HG02588 (cell line): ENCODE measurements at regions not wholly inside any gene's neighbourhood (a gene's known extent, or its start where the extent isn't known, plus 50 kb on each side); places are given as distances from the start of the nearest gene placed in this dataset.

Experiments
- ATAC-seq: cut with Tn5 transposase; IDR thresholded peaks from one replicate; pipeline ENCODE4 v1.9.1; 2021; ENCODE audit warnings: mild to moderate bottlenecking, moderate library complexity; ENCODE audit not compliant: unreplicated experiment

DNA sequence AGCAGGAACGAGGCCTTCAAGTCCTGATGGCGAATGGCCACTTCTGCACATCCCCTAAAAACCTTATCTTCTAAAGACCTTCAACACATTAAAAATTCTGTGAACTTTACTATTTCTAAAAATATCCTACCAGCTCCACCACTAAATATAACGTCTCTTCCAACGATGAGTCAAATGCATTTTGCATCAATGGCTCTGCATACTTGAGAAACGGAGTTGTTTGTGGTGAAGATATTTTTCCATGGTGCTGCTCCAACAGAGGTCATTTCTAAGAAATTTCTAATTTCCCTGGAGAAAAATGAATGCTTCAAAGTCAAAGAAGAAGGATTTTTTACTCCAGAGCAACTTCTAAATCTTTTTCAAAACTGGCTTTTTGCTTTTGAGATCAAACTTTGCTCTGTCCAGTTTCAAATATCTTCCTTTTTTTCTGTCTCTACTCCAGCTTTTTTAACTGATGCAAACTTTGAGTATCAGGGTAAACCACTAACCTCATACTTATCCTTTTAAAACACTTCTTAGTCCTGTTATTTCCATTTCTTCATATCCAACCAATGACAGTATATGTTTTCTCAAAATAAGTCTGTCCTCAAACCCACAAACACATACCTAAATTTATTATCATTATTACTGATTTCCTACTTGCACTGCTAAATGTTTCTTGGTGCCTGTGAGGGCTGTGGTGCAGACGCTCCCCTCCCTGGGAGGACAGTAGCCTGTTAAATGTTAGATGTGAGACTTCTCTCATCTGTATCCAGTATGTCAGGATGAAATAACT, 258.1 kb downstream of the KLF6 start:
- ATAC-seq: no peak

DNA sequence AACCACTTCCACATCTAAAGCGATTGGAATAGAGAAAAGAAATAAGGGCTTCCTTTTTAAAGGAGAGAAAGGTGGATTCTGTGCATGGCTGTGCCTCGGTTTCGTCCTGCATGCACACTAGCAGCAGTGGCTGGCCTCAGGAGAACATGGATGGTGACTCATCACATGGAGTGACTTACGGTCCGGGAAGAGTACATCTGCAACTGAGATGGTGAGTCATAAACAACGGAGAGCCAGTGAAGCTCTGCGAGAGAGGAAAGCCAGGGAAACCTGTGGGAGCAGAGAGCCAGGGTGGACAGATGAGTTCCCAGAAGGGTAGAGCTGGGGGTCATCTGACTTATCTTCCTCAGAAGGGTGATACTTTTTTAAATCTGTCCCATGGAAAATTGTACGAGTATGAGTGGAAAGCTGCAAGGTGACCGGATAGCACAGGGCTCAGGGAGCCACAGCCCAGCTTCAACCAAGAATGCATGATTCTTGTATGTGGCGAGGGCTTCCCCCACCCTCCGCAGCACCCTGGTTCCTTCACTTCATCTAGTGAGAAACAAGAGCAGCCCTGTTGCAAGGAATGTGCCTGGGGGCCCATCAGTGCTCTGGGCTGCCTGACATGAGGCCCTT, 259.1 kb downstream of the KLF6 start:
- ATAC-seq: no peak

DNA sequence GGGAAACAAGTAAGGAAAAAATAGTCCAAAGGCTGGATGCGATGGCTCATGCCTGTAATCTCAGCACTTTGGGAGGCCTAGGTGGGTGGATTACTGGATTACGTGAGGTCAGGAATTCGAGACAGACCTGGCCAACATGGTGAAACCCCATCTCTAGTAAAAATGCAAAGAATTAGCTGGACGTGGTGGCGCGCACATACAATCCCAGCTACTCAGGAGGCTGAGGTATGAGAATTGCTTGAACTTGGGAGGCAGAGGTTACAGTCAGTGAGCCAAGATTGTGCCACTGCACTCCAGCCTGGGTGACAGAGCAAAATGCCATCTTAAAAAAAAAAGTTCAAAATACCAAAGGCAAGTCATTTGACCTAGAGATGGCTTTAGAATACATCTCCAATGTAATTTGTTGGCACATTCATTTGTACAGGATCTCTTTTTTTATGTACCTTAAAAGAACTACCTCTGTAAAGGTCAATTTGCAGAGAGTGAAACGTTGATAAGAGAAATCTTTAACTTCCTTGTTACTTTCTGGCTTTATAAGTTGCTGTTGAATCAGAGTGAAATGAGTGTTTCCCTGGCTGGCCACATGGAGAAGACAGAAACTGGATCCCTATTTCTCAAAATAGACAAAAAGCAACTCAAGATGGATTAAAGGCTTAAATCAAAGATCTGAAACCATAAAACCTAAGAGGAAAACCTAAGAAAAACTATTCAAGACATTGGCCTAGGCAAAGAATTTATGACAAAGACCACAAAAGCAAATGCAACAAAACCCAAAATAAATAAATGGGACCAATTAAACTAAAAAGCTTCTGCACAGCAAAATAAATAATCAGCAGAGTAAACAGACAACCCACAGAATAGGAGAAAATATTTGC, 260.7 kb downstream of the KLF6 start:
- no peak for ATAC-seq

DNA sequence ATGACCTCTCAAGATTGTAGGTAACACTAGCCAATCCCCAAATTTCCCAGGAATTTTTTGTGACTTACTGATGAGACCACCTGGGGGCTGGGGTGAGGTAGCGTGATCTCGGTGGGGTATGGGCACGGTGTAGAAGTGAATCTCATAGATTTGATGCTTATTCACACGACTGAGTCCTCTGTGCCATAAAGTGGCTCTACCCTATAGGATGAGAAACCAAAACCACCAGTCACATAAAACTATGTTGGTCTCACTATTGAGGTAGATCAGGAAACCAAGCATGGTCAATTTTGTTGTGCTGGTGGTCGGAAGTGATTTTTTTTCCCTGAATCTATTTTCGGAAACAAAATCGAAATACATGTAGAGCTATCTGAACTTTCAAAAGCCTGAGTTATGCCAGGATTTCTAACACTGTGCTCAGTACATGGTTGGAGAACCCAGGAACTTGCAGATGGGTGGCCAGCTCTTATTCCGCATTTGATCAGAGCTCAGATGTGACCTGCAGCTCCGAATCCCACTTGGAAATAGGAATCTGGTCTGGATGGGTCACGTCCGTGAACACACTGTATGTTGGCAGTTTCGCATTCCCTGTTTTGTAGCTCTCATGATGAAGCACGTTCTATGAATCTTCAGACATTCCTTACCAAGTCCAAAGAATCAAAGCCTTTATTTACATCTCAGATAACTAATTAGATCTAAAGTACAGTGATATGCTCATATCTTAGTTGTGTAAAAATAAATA, 261.5 kb downstream of the KLF6 start:
- ATAC-seq: no peak

DNA sequence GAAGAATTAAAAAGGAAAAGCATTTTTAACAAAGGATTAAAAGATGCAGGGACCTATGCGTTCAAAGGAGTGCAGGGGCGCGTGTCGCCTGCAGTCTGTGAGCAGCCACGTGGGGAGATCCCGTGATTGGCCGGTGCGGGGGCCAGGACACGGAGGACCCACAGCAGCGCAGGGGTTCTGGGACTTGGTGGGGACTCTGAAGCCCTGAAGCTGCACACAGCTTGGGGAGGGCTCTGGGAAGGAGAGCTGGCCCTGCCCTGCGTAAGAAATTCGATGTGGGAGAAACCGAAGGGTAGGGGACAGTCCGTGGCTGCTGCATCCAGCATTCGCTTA, 268.1 kb downstream of the KLF6 start:
- no peak for ATAC-seq

DNA sequence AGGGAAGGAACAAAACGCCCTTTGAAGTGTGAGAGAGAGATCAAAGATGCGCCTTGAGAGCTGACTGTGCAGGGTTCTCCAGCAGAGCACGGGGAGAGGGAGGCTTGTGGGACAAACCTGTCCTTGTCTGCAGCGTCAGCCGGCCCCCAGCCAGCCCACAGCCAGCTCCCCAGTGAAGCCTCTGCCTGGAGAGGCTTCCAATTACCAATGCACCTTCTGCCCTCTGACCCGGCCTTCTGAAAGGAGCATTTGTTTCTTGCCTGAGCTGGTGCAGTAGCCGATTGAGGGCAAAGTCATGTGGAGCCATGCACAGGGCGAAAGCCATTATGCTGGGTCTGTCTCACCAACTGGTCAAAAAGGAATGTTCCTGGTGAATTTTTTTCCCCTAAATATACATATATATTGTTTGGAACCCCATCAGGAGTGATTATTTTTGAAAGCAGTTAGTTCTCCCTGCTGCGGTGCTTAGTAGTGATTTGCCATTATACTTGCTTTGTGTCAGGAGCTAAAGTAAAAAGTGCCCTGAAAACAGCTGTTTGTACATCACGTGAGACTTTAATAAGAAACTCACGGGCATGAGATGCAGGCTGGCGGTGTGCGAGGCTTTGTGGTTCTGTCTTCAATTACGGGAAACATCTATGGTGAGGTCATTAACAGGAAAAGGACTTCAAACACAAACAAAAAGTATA, 268.6 kb downstream of the KLF6 start:
- no peak for ATAC-seq

DNA sequence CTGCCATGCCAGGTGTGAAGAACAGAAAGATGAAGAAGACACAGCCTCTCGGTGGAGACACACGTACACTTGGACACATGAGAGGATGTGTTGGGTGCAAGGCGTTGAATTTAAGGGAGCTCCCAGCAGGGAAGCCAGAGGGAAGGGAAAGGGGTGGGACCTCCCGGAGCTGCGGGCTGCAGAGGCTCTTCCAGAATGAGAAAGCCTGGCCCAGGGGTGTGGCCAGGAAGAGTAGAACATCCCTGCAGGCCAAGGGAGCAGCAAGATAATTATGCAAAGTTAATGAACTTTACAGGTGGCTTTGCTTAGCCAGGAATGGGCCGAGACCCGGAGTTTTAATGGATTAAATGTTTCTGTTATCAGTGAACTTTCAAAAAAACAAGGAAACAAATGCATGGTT, 270.3 kb downstream of the KLF6 start:
- no peak for ATAC-seq

DNA sequence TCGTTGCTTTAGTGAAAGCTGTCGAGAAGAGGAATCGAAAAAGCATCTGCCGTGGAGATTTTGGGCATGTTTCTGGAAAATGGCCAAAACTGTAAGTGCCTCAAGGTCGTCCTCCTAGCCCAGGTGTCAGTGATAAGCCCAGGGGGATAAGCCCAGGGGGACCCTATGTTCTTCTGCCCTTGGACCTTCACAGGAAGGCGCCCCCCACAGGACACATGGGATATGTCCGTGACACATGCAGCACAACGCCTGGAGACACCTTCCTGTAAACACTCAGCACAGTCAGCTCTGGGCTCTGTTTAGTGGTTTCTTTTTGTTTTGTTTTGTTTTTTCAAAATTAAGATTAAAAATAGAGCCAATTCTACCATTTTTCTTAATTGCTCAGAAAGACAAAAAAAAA, 272.7 kb downstream of the KLF6 start:
- ATAC-seq: no peak

DNA sequence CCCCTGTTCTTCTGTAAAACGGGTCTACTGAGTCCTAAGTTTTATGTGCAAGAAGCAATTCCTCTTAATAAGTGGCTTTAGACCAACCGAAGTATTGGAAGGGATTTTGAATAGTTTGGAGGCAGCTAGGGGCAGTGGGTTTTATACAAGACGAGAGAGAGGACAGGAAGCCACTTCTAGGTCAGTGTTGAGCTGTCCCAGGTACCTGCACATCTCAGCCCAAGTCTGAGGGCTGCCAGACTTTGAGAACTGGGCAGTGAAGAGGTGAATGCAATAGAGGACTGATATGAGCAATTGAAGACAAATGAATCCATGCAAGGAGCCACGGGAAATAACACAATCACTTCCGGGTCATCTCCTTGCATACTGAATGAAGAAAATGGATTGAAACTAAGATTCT, 273.5 kb downstream of the KLF6 start:
- ATAC-seq: no peak

DNA sequence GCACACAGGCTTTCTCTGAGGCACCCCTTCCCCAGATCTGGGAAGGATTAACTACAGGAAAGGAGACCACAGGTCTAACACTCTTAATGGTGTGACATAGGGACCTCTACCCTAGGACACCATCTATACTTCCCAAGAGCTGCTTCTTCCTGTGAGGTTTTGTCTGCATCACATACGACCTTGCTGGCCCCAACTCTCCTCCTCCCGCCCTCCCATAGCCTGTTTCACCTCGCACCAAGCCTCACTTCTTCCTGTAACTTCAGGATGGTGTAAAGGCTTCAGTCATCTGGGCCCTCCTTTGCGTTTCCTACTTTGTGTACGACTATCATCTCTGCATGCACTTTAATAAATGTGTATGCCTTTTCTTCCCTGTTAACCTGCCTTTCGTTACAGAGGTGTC, 274.3 kb downstream of the KLF6 start:
- ATAC-seq: no peak

DNA sequence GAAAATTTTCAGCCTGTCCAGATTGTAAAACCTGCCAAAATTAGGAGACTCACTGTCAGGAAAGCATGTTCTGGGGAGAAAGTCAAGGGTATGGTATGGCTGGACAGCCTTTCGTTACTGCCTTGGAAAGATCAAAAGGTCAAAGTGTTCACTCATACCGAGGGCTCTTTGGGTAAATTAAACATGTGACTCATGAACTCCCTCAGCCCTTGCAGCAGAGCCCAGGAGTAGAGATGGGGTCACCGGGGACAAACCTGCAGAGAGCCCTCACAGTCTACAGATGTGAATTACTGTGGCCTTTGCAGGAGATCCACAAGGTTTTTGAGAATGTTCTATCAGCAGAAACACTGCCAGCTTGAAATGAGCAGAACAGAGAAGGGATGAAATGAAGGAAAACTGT, 275.7 kb downstream of the KLF6 start:
- no peak for ATAC-seq

DNA sequence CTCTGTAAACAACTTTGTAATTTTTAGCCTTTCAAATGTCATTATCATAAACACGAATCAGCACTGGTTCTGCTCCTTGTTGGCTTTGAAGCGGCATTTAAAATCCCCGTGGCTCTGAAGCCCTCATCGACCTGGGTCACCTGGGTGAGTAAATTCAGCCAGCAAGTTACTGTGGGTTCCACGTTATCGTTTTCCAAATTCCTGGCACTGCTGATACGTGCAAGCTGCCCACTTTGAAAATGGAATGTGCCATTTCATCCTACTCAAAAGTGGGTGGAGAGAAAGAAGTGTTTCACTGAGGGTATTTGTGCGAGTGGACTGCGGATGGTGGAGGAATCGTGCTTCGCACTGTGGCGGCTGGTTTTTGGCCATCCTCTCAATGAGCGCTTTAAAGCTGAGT, 281.7 kb downstream of the KLF6 start:
- no peak for ATAC-seq

DNA sequence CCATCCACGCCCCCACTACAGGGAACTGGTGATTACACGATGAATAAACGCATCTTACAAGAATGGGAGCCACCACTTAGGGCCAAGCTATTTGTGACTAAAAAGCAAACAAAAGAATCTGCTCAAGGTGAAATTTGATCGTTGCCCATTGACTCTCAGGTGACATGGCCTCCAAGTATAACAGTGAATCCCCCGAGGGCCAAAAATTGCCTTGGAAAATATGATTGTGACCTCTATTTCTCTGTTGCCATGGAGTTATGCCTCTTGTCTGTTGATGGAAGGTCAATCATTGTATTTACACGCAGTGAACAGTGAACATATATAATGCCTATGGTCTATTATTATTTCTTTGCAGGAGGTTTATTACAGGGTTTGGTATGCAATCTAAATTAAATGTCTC, 282.3 kb downstream of the KLF6 start:
- ATAC-seq: no peak

DNA sequence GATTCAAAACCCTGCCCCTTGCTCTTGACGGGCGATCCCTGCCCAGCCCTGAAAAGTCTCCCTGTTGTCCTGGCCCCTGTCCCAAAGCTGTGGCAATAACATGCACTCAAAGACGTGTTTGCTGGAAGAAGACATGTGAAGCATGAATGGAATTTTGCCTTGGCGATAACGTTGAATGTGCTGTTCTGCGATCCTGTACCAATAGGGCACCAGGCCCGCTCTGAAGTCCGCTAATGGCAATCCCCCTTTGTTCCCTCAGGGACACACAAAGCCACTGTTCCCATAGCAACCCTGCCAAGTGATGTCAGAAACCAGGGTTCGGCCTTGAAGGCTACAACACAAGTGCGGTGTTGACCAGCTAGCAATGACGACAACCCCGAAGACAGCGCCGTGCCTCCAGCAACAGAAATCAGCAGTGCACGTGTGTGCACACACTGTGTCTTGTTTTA, 284.6 kb downstream of the KLF6 start:
- ATAC-seq: no peak

DNA sequence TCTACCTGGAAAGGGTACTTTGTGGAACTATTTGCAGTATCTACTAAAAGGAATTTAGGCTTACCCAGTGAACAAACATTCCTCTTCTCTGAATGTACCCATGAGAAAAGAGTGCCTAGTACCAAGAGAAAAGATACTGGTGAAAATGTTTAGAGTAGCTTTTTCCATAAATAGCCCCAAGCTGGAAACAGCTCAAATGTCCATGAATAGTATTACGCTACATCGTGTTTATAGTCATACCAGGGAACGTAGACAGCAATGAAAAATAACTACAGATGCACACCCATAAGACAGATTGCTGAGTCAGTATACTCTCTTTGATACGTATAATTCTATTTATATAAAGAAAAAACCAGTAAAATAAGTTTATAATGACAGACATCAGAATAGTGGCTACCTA, 285.9 kb downstream of the KLF6 start:
- ATAC-seq: no peak

DNA sequence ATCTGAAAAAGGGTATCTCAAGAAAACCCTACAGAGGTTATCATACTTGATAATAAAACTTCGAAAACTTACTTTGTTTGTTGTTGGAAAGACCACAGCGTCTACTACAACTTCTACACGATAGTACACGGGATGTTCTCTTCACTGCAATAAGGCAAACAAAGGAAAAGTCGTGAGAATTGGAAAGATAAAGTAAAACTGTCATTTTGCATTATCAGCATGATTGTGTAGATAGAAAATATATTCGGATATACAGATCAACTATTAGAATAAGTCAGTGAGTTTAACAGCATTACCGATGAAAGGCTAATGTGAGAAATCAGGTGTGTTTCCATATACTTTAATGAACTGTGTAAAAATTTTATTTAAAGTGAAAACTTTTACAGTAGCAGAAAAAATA, 287.4 kb downstream of the KLF6 start:
- ATAC-seq: no peak

DNA sequence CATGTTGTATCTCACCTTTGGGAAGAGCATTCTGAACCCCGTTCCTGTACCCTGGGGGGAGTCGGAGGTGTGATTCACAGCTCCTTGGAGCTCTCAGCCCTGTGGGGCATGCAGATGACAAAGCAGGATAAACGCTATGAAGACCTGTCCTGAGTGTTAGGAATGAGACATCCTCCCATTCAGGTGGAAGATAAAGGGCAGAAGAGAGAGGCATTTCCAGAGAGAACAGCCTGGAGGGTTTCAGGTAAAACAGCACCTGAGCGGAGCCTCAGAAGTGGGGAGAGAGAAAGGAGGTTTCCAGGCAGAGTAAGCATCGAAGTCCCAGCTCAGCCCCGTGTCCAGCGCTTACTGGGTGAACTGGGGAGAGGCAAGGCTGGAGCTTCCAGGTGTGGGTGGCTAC, 288.9 kb downstream of the KLF6 start:
- no peak for ATAC-seq

DNA sequence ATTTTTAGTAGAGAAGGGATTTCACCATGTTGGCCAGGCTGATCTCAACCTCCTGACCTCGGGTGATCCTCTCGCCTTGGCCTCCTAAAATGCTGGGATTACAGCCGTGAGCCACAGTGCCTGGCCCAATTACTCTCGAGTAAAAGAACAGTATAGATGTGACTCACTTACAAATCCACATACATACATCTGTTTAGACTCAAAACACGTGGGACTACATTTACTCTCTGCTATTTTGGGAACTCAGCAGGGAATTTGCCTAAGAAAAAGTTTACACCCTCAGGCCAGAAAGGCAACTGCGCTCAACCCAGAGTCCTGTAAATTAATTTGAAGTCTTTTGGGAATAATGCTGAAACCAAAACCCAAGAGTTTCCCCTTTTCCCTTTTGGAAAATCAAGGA, 289.7 kb downstream of the KLF6 start:
- ATAC-seq: no peak

DNA sequence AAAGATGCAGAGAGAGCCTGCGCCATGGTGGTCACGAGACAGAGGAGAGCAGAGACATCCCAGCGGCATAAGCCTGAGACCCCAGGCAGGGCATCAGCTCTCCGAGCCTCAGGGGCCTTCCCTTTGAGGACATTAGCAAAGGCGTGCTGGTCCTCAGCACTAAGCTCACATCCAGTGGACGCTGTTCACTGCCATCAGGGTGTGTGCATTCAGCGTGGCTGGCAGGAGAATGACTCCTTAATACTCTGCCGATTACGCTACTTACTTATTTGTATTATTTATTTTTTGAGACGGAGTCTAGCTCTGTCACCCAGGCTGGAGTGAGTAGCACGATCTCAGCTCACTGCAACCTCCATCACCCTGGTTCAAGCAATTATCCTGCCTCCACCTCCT, 290.2 kb downstream of the KLF6 start:
- ATAC-seq: no peak

DNA sequence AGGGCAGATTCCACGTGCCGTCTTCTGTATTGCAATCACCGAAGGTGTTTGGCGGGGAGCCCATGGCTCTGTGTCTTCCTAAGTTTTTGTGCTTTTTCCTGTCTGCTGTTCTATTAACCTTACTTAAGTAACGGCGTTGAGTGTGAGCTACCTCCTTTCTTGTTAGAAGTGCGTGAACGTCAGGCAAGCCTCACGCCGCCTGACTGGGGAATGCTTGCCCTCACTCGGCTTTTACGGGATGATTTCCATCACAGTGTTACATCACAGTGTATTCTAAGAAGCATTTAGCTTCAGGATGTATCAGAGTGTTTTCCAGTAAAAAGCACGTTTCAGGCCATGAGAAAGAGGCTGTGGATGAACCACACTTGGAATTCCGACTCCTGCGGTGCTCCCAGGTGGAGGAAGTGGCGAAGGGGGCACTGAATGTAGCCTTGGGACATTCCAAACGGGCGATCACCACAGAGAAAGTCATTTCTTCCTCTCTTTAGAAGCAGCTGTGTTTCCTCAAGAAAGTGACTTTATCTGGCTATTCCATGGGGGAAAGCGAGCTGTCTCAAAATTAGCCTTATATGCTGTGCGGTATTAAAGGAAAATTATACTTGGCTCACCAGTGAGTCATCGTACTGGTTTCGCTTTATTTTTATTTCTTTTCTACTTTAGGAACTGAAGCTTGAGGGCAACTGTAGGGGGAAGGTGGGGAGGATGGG, 290.7 kb downstream of the KLF6 start:
- no peak for ATAC-seq
